Stimulated activated naive B cell treated with anti-CD40 and anti-IgM and Interleukin-4, amounts not matched to agents 10 μg/mL and 1 μg/mL and 100 μg/mL, for 72 hours (primary cell): ENCODE measurements at regions not wholly inside any gene's neighbourhood (a gene's known extent, or its start where the extent isn't known, plus 50 kb on each side); places are given as distances from the start of the nearest gene placed in this dataset.
A peak's percentile ranks its signal among the peaks of the same experiment; 100 is the strongest.

Experiments used
- ATAC-seq, 2 donors: fragments of 150-1000 bp; cut with Tn5 transposase; replicated peaks; 2 replicates each; pipeline ENCODE4 v1.10.0; 2021; ENCODE audit warnings: moderate library complexity in 1 of 2
- DNase-seq: peaks from one replicate; pipeline ENCODE4 v3.0.0; 2021
- H3K27ac Mint-ChIP-seq: one replicate; pipeline ENCODE4 v1.8.0; 2022; ENCODE audit warnings: mild to moderate bottlenecking, mixed read lengths
- H3K27me3 Mint-ChIP-seq, 2 donors: one replicate each; pipeline ENCODE4 v1.8.0; 2022; ENCODE audit warnings: mixed read lengths in 2 of 2
- H3K36me3 Mint-ChIP-seq, 2 donors: one replicate each; pipeline ENCODE4 v1.8.0; 2022; ENCODE audit warnings: mixed read lengths in 2 of 2, mild to moderate bottlenecking in 1 of 2
- H3K4me1 Mint-ChIP-seq, 2 donors: one replicate each; pipeline ENCODE4 v1.8.0; 2022; ENCODE audit warnings: mixed read lengths in 2 of 2, mild to moderate bottlenecking in 1 of 2
- H3K4me3 Mint-ChIP-seq, 2 donors: one replicate each; pipeline ENCODE4 v1.8.0; 2022; ENCODE audit warnings: mild to moderate bottlenecking in 2 of 2, mixed read lengths in 2 of 2, moderate library complexity in 1 of 2
- H3K9me3 Mint-ChIP-seq, 2 donors: one replicate each; pipeline ENCODE4 v1.8.0; 2022; ENCODE audit warnings: mixed read lengths in 2 of 2, mild to moderate bottlenecking in 1 of 2

DNA sequence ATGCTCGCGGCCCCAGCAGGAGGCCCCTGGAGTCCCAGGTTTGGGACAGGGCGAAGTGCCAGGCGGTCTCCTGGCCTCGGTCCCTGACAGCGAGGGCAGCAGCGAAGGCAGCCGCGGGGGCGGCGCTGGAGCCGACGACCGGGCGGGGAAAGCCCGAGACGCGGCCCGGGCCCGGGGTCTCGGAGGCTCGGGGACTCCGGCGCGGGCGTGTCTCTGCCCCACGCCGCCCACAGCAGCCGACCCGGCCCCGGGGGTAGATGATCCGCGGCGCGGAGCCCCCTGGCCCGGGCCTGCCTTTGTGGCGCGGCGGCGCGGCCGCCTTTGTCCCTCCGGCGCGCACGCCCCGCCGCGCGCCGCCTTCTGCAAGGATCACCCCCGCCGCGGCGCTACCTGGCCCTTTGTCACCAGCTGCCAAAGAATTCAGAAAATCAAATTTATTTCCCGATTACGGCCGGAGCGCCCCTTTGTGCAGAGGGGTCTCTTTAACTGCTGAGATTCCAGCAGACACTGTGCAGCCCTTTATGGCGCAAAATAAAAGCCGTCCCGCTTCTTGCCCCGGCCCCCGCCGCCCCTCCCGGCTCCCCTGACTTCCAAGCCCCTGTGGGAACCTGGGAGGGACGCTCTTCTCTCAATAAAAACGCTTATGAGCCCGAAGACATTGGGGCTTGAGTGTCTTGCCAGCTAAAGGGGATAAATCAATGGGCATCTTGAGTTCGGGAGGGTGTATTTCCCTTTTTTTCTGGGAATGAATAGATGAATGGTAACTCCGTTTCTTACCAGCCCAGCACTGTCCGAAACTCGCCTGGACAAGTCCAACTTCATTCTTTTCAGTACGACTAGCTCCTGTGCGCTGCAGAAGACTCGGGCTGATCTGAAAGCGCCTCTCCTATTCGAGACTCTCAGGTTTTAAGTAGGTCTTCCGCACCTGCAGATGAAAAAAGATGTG lies 68.4 kb downstream of the HES1 start:
- no peak for DNase-seq
- ATAC-seq = peak; percentile 61 to 68
- Mint-ChIP-seq H3K27ac (peak overlapping the region; percentile 88), H3K9me3 (no peaks in the 10 kb centered on the region), H3K4me3 (peak overlapping the region; percentile 83 to 84), H3K4me1 (peaks cover 27 to 29% of the 10 kb centered on the region in 2 donors), H3K27me3 (peaks cover 30 to 61% of the 10 kb centered on the region in 2 donors), H3K36me3 (peaks cover 0 to 4% of the 10 kb centered on the region in 2 donors)

- Mint-ChIP-seq H3K27me3 (peaks cover 21 to 50% of the 10 kb centered on the region in 2 donors), H3K4me3 (peak overlapping the region; percentile 76 to 78), H3K9me3 (no peaks in the 10 kb centered on the region), H3K27ac (no peak overlapping the region), H3K36me3 (peaks cover 0 to 4% of the 10 kb centered on the region in 2 donors), H3K4me1 (peaks cover 23 to 29% of the 10 kb centered on the region in 2 donors)
- ATAC-seq (peak; percentile 65 to 70), DNase-seq (peak; percentile 45)
Observed at GRCh38 chr3:194205675-194206133, 69.8 kb downstream of the HES1 start.

- Mint-ChIP-seq H3K4me3 (peak overlapping the region; percentile 76 to 78), H3K27ac (no peak overlapping the region), H3K9me3 (no peaks in the 10 kb centered on the region), H3K36me3 (peaks cover 0 to 4% of the 10 kb centered on the region in 2 donors), H3K4me1 (peaks cover 23 to 29% of the 10 kb centered on the region in 2 donors), H3K27me3 (peaks cover 24 to 50% of the 10 kb centered on the region in 2 donors)
- DNase-seq (no peak), ATAC-seq (peak; percentile 33 to 41)
Observed at GRCh38 chr3:194206320-194206719, 70.4 kb downstream of the HES1 start.

- ATAC-seq (no peak), DNase-seq (no peak)
- Mint-ChIP-seq H3K27me3 (peaks cover 35 to 60% of the 10 kb centered on the region in 2 donors), H3K4me3 (no peak overlapping the region), H3K27ac (no peak overlapping the region), H3K36me3 (peaks cover 0 to 4% of the 10 kb centered on the region in 2 donors), H3K4me1 (peaks cover 13 to 17% of the 10 kb centered on the region in 2 donors), H3K9me3 (no peaks in the 10 kb centered on the region)
Observed at GRCh38 chr3:194208709-194209108, 72.8 kb downstream of the HES1 start.

DNA sequence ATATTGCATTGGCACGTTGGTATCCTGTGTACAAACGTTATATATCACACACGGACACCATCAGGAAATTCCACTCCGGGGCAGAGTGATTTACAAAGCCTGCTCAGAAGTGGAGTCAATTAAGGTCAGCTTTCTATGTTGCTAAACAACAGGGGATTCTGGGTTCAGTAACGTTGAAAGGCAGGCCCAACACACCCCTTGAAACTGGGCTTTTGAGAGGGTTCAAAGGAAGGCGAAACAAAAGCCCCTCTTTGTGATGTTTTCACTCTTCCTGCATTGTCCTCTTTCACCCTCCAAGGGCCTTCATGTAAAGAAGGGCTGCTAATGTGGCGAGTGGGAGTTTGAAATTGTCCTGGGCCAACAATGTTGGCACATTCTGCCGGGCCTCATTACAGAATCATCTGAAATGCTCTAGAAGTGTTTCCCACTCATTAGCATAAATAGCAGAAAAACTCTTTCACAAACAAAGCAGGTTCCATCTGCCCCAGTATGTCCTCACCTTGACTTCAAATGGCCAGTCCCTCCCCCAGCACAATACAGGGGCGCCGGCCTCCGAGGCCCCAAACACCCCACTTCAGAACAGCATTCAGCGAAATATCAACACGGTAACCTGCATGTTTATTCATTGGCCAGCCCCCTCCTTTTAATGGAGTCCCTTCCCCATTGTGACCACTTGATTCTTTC lies 76.4 kb downstream of the HES1 start:
- Mint-ChIP-seq H3K4me3 (no peak overlapping the region), H3K9me3 (no peaks in the 10 kb centered on the region), H3K27me3 (peaks cover 27 to 48% of the 10 kb centered on the region in 2 donors), H3K27ac (no peak overlapping the region), H3K4me1 (no peaks in the 10 kb centered on the region), H3K36me3 (no peaks in the 10 kb centered on the region)
- no peak for DNase-seq
- ATAC-seq = no peak

- DNase-seq = no peak
- ATAC-seq = no peak
- Mint-ChIP-seq H3K27ac (no peak overlapping the region), H3K27me3 (peaks cover 26 to 47% of the 10 kb centered on the region in 2 donors), H3K4me3 (no peak overlapping the region), H3K9me3 (no peaks in the 10 kb centered on the region), H3K4me1 (no peaks in the 10 kb centered on the region), H3K36me3 (no peaks in the 10 kb centered on the region)
Observed at GRCh38 chr3:194212845-194213331, 76.9 kb downstream of the HES1 start.

DNA sequence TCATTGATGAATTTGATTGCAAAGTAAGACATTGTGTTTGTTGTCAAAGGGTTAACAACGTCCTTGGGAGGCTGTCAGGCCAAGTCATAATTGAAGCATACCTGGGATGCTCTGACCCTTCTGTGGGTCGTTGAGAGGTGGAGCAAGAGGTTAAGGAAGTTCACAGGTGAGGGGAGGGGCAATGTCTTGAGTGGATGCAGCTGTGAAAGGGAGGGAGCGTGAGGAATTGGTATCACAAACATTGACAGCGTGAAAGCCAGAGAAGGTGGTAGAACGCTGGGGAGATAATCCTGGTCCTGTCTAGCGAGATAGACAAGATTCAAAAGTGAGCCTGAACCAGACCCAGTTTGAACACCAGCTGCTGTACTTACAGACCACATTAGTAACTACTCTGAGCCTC lies 79.4 kb downstream of the HES1 start:
- no peak overlapping the region for H3K27ac Mint-ChIP-seq
- no peaks in the 10 kb centered on the region for H3K36me3 Mint-ChIP-seq
- no peak for DNase-seq
- ATAC-seq = no peak
- no peaks in the 10 kb centered on the region for H3K9me3 Mint-ChIP-seq
- no peak overlapping the region for H3K4me3 Mint-ChIP-seq
- peaks cover 39 to 53% of the 10 kb centered on the region in 2 donors for H3K27me3 Mint-ChIP-seq
- H3K4me1 Mint-ChIP-seq = peaks cover 4 to 7% of the 10 kb centered on the region in 2 donors

GRCh38 chr3:194218646-194219453 lies 82.9 kb downstream of the HES1 start:
- Mint-ChIP-seq H3K27ac (no peak overlapping the region), H3K27me3 (peaks cover 32 to 37% of the 10 kb centered on the region in 2 donors), H3K36me3 (no peaks in the 10 kb centered on the region), H3K9me3 (no peaks in the 10 kb centered on the region), H3K4me3 (no peak overlapping the region), H3K4me1 (peaks cover 6 to 9% of the 10 kb centered on the region in 2 donors)
- ATAC-seq (peak; percentile 61 to 85), DNase-seq (no peak)

GRCh38 chr3:194219826-194220410 lies 84.0 kb downstream of the HES1 start:
- Mint-ChIP-seq H3K27me3 (peaks cover 37% of the 10 kb centered on the region in 2 donors), H3K36me3 (no peaks in the 10 kb centered on the region), H3K27ac (no peak overlapping the region), H3K4me1 (peaks cover 15 to 20% of the 10 kb centered on the region in 2 donors), H3K9me3 (no peaks in the 10 kb centered on the region), H3K4me3 (no peak overlapping the region)
- ATAC-seq (no peak), DNase-seq (no peak)

DNA sequence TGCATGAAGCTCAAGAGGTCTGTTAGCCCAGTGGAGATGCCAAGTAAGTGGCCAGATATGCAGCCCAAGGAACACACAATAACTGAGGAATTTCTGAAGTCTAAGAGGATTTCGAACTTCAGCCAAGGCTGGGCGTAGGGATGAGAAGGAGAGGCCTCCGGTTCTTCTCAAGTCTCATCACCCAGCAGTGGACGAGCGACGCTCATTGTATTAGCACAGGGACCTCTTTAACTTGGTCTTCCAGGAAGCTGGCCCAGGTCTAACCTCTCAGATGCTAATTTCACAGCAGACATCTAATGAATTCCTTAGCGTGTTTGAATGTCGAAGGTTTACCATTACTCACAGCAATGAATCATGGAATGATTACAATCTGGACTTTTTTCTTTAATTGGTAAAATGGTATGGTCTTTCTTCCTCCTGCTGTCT lies 85.0 kb downstream of the HES1 start:
- H3K4me1 Mint-ChIP-seq = peaks cover 15 to 20% of the 10 kb centered on the region in 2 donors
- no peak for DNase-seq
- no peaks in the 10 kb centered on the region for H3K36me3 Mint-ChIP-seq
- H3K9me3 Mint-ChIP-seq = no peaks in the 10 kb centered on the region
- ATAC-seq = no peak
- no peak overlapping the region for H3K27ac Mint-ChIP-seq
- H3K4me3 Mint-ChIP-seq = no peak overlapping the region
- peaks cover 43 to 45% of the 10 kb centered on the region in 2 donors for H3K27me3 Mint-ChIP-seq

DNA sequence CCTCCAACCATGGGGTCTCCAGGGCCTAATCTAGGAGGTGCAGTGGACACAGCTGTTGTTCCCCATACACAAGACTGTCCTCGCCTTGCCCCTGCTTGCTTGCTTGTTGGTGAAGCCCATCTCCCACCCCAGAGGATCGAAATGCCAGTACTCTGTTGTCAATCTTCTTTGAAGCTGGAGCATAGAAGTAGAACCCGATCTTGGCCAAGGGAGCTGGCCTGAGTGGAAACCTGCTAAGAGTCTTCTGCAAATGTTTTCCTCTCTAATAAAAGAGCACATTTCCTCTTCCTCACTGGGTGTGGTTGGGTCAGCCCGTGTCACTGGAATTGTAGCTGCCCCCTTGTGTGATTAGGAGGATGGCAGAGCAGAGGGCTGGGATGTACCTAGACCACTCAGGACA lies 85.4 kb downstream of the HES1 start:
- DNase-seq (no peak), ATAC-seq (no peak)
- Mint-ChIP-seq H3K27ac (no peak overlapping the region), H3K4me3 (no peak overlapping the region), H3K27me3 (peaks cover 47 to 49% of the 10 kb centered on the region in 2 donors), H3K36me3 (no peaks in the 10 kb centered on the region), H3K9me3 (no peaks in the 10 kb centered on the region), H3K4me1 (peaks cover 15 to 20% of the 10 kb centered on the region in 2 donors)

DNA sequence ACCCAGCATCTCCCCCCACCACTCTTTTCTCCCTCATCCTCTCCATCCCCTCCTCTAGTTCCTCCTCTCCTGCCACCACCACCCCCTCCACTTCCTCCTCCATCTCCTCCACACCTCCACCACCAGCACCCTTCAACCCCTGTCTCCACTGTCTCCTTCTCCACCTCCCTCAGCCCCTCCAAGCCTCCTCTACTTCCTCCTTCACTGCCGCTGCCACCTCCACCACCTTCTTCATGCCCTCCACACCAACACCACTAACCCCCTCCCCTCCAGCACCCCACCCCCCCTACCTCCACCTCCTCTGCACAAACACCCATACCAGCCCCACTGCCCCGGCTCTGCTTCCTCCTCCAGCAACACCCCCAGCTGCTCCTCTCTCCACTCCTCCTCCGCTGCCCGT lies 88.0 kb downstream of the HES1 start:
- ATAC-seq (no peak), DNase-seq (no peak)
- peaks cover 0 to 4% of the 10 kb centered on the region in 2 donors for H3K9me3 Mint-ChIP-seq
- no peak overlapping the region for H3K4me3 Mint-ChIP-seq
- H3K36me3 Mint-ChIP-seq = peaks cover 0 to 4% of the 10 kb centered on the region in 2 donors
- H3K27ac Mint-ChIP-seq = no peak overlapping the region
- H3K27me3 Mint-ChIP-seq = peaks cover 48 to 50% of the 10 kb centered on the region in 2 donors
- peaks cover 13 to 16% of the 10 kb centered on the region in 2 donors for H3K4me1 Mint-ChIP-seq
